HG02642 (cell line): ENCODE measurements at regions not wholly inside any gene's neighbourhood (a gene's known extent, or its start where the extent isn't known, plus 50 kb on each side); places are given as distances from the start of the nearest gene placed in this dataset.

Experiments used
- ATAC-seq: cut with Tn5 transposase; IDR thresholded peaks from one replicate; pipeline ENCODE4 v1.9.1; 2021; ENCODE audit warnings: mild to moderate bottlenecking; ENCODE audit not compliant: unreplicated experiment, poor library complexity

- ATAC-seq, result no peak
Observed at GRCh38 chr4:29521281-29521680, 1198.9 kb upstream of the PCDH7 start.

DNA sequence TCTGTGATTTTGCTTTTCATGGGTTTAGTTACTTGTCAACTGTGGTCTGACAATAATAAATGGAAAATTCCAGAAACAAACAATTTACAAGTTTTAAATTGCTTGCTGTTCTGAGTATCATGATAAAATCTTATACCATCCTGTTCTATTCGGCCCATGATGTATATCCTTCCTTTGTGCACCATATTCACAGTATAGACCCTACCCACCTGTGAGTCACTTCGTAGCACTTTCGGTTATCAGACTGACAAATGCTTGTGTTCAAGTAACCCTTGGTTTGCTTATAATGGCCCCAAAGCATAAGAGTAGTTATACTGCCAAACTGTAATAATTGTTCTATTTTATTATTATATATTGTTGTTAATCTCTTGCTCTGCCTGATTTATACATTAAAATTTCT lies 1183.4 kb upstream of the PCDH7 start:
- no peak for ATAC-seq

- ATAC-seq, result no peak
Observed at GRCh38 chr4:29538889-29539646, 1181.1 kb upstream of the PCDH7 start.

DNA sequence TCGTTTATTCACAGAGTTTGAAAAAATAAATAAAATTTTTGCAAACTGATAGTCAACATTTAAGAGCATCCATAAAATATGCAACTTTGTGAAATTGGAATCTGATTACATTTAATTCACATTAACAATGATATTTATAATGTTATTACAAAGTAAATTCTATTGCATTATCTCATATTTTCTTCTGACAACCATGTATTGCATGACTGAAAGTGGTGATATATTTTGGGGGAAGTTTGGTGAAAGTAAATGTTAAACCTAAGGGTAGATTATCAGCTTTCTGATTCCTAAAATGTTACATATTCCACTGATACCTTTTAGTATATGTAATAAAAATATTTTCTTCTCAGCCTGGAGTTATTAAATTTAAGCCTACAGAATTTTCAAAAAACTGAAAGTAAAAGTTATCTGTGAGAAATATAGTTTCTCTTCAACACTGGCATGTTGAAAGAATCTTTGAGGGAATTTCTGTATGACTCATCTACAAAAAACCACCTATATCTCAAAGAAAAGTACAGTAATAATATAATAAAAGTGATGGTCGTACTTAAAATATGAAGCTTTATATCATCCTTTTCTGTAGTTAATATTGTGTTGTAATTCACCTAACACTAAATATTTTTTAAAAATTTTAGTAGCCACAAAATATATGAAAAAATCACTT lies 1179.6 kb upstream of the PCDH7 start:
- ATAC-seq, result no peak

GRCh38 chr4:29541757-29542156 lies 1178.4 kb upstream of the PCDH7 start:
- no peak for ATAC-seq

DNA sequence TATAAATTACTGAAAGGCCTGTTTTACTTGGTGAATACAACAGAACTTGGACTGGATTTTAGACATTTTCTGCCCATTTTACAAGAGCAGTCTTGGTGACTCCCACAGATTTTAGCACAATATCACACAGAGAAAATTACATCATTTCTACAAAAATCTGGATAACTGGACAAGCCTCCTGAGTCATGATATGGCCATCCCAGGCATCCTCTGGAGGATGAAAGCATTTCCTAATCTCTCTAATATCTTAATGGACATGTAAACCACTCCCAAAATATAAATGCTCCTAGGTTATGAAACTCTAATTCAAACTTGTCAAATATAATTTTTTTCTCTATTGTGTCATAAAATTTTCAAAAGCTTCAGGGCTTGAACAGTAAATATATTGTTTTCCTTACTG lies 1170.8 kb upstream of the PCDH7 start:
- no peak for ATAC-seq

- ATAC-seq, result no peak
Observed at GRCh38 chr4:29551821-29552220, 1168.3 kb upstream of the PCDH7 start.

DNA sequence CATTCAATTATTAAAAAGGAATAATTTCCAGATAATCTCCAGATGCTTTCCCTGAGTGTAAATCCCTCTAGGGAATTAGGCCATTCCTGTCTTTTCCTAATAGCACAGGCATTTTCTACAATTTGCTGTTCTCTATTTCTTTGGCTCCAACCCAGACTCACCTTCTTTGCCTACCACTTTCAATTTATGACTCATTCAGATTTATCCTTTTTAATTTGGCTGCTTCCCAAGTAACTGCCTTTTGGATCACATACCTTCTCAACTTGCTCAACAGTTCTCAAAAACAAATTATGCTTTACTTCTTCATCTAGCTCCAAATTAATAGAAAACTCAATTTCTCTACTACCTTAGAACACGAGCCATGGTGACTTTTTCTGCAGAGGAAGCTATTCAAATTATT lies 1166.3 kb upstream of the PCDH7 start:
- no peak for ATAC-seq

DNA sequence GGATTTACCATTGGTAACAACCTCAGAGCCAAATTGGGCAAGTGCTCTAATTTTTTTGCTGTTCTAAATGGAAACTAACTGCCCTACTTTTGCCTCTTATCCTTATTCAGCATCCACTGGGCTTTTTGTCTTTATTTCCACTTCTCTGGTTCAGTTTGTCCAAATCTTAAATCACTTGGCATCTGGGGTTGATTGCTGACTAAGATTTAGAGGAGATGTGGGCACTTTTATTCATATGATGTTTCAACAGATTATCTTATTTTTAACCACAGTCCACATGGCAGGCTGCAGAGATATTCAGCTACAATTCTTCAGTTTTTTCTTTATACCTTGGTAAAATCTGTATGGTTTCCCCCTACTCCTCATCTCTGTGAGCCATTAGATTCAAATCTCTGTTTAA lies 1161.4 kb upstream of the PCDH7 start:
- no peak for ATAC-seq

- no peak for ATAC-seq
Observed at GRCh38 chr4:29559286-29559685, 1160.9 kb upstream of the PCDH7 start.

GRCh38 chr4:29560452-29560851 lies 1159.7 kb upstream of the PCDH7 start:
- no peak for ATAC-seq

GRCh38 chr4:29565256-29565655 lies 1154.9 kb upstream of the PCDH7 start:
- ATAC-seq, result no peak

- no peak for ATAC-seq
Observed at GRCh38 chr4:29566371-29566770, 1153.8 kb upstream of the PCDH7 start.

DNA sequence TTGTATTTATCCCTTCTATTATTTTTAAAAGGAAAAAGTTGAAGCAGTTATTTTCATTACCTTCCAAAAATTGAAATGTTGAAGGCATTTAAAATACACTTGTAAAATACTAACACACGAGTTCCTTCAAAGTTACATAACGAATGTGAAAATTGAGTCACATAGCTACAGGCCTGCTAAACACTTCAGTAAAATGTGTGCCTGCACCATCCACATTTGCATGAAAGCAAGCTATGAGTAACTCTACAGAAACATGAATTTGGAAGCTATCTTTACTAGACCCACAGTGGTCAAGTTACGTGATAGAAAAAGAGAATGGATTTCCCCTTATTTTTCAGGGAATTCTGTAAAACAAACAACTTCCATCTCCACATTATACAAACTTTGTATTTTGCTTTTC lies 1148.8 kb upstream of the PCDH7 start:
- ATAC-seq, result no peak

DNA sequence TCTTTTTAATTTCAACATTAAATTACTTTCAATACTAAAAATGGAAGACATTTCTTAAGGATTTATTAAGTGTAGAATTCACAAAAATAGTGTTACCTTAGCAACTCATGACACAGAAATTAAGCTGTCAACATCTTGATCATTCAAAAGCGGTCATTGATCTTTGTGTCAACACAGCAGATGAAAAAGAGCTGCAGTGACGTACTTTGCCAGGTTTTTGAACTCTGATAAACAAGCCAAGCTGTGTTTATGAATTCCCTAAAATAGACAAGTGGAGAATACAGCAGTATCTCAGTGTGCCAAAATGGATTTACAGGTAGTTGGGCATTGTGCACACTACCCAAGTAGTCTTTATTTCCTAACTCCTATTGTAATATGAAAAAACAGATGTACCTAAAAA lies 1141.8 kb upstream of the PCDH7 start:
- no peak for ATAC-seq

DNA sequence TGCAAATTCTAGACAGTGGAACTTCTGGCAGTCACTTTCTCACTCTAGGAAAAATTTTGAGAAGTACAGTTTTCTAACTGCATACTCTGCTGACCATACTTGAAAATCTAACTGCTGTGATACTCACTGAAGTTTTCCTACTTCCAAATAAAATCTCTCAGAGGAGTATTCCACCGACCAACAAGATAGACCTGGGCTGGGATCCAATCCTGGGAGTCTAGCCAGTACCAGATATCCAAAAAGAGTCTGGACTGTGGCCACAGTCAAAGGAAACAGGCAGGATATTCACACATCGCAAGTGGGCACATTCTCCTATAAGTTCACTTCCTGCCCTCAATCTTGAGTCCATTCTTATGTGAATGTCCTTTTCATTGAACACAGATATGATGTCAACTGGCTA lies 1138.7 kb upstream of the PCDH7 start:
- ATAC-seq, result no peak

- no peak for ATAC-seq
Observed at GRCh38 chr4:29588617-29589016, 1131.6 kb upstream of the PCDH7 start.

- ATAC-seq, result no peak
Observed at GRCh38 chr4:29596228-29596627, 1123.9 kb upstream of the PCDH7 start.

DNA sequence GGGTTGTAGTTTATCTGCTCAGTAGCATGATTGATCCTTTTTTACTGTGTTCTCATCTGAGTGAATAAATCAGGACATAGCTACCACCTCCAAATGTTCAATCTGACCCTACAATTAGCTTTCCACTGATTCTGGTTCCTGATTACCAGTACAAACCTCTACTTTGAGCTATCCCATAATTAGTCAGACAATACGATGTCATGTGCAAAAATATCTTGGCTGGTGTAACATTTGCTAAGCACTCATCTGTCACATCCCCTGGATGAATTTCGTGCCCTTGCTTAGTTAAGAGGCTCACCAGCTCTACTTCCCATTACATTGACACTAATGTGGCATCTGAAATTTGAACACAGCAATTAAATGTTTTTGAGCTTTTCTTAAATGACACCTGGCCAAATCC lies 1101.0 kb upstream of the PCDH7 start:
- ATAC-seq, result no peak

- ATAC-seq, result no peak
Observed at GRCh38 chr4:29632199-29632598, 1088.0 kb upstream of the PCDH7 start.

- no peak for ATAC-seq
Observed at GRCh38 chr4:29636961-29637360, 1083.2 kb upstream of the PCDH7 start.

DNA sequence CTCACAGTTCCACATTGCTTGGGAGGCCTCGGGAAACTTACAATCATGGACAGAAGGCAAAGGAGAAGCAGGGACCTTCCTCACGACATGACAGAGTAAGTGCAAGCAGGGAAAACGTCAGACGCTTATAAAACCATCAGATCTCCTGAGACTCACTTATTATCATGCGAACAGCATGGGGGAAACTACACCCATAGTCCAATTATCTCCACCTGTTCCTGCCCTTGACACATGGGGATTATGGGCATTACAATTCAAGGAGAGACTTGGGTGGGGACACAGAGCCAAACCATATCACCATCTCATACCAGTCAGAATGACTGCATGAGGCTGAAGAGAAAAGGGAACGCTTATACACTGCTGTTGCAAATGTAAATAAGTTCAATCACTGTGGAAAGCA lies 1066.9 kb upstream of the PCDH7 start:
- ATAC-seq, result no peak
